Upper lobe of left lung (tissue), 6 donors: ENCODE measurements at regions not wholly inside any gene's neighbourhood (a gene's known extent, or its start where the extent isn't known, plus 50 kb on each side); places are given as distances from the start of the nearest gene placed in this dataset.

ENCODE experiments used
- ATAC-seq, 2 donors: fragments of 200-7000 bp; cut with Tn5 transposase; one replicate each; pipeline ENCODE4 v1.9.1; 2022; ENCODE audit warnings: mild to moderate bottlenecking in 2 of 2, moderate library complexity in 2 of 2; ENCODE audit not compliant: low FRiP score in 2 of 2
- DNase-seq, 2 donors: peaks; one replicate each; pipeline ENCODE4 v3.0.0-alpha.2; 2019 to 2020
- H3K27ac ChIP-seq, 4 donors: fragments of 200-600 bp; sonication (generic); one replicate each; pipeline ENCODE4 v1.5.1; 2016 to 2019
- H3K27me3 ChIP-seq, 4 donors: fragments of 200-600 bp; sonication (generic); one replicate each; pipeline ENCODE4 v1.5.1; 2017 to 2019
- H3K36me3 ChIP-seq, 4 donors: fragments of 200-600 bp; sonication (generic); one replicate each; pipeline ENCODE4 v1.5.1; 2016 to 2019
- H3K4me1 ChIP-seq, 4 donors: fragments of 200-600 bp; sonication (generic); one replicate each; pipeline ENCODE4 v1.5.1; 2018 to 2019
- H3K4me3 ChIP-seq, 4 donors: fragments of 200-600 bp; sonication (generic); one replicate each; pipeline ENCODE4 v1.5.1; 2017 to 2019; ENCODE audit warnings: mild to moderate bottlenecking in 2 of 4, moderate library complexity in 1 of 4
- H3K9me3 ChIP-seq, 4 donors: fragments of 200-600 bp; sonication (generic); one replicate each; pipeline ENCODE4 v1.5.1; 2018 to 2019
- CTCF ChIP-seq, 6 experiments: fragments of 450-650 bp in 4 of 6; fragments of 200-600 bp in 2 of 6; sonication (generic) in 2 of 6; IDR thresholded peaks; one replicate each; pipeline ENCODE4 v1.5.1; 2016 to 2019; ENCODE audit warnings: antibody characterized with exemption in 6 of 6
- EP300 ChIP-seq, 4 donors: sonication (generic); formaldehyde crosslinking; IDR thresholded peaks; one replicate each; pipeline ENCODE4 v1.5.1; 2017; ENCODE audit warnings: antibody characterized with exemption in 4 of 4, control low read depth in 2 of 4
- POLR2A ChIP-seq, 4 donors: fragments of 450-650 bp; IDR thresholded peaks; one replicate each; pipeline ENCODE4 v1.5.1; 2016 to 2017; ENCODE audit warnings: antibody characterized with exemption in 4 of 4, mild to moderate bottlenecking in 2 of 4
- POLR2AphosphoS5 ChIP-seq, 2 donors: sonication (generic); formaldehyde crosslinking; IDR thresholded peaks; one replicate each; pipeline ENCODE4 v1.5.1; 2017; ENCODE audit warnings: antibody characterized with exemption in 2 of 2
- WGBS, 2 donors: methylation state at CpG; one replicate each; pipeline ENCODE4 v1.1.5; 2017 to 2018; 5-methylcytosine and 5-hydroxymethylcytosine counted together
- donor health status: DM: no; HTN: no; CAD: no; lungs with moderate emphysema.
- donor health status: DM: no; HTN: yes; CAD: no; lungs with severe emphysema.

- Histone ChIP-seq H3K4me1 (no peaks in the 10 kb centered on the region), H3K27me3 (no peaks in the 10 kb centered on the region), H3K27ac (no peak overlapping the region), H3K9me3 (peaks cover 0 to 13% (median 0%) of the 10 kb centered on the region in 4 donors), H3K4me3 (no peak overlapping the region), H3K36me3 (no peaks in the 10 kb centered on the region)
- 87 to 89% methylated on average over 2 of the region's 2 CpGs for WGBS, 2 donors
- ATAC-seq (no peak), DNase-seq (no peak)
- TF ChIP-seq EP300 (IDR thresholded peaks at IDR 0.05) = no peak
- no peak for TF ChIP-seq POLR2A (IDR thresholded peaks at IDR 0.05)
- TF ChIP-seq POLR2AphosphoS5 (IDR thresholded peaks at IDR 0.05) = no peak
- no peak for TF ChIP-seq CTCF (IDR thresholded peaks at IDR 0.05)
These were observed 220.4 kb downstream of the FAM76B start for GRCh38 chr11:95569207-95569606.

- ATAC-seq = no peak
- Histone ChIP-seq H3K27ac (no peak overlapping the region), H3K36me3 (no peaks in the 10 kb centered on the region), H3K27me3 (no peaks in the 10 kb centered on the region), H3K4me1 (no peaks in the 10 kb centered on the region), H3K4me3 (no peak overlapping the region), H3K9me3 (peaks cover 0 to 13% (median 0%) of the 10 kb centered on the region in 4 donors)
- no peak for TF ChIP-seq EP300 (IDR thresholded peaks at IDR 0.05)
- DNase-seq = no peak
- 95 to 100% methylated on average over 1 of the region's 1 CpG for WGBS, 2 donors
These were observed 221.3 kb downstream of the FAM76B start for GRCh38 chr11:95568281-95568680.

- H3K36me3 ChIP-seq = no peaks in the 10 kb centered on the region
- WGBS, 2 donors = 71 to 74% methylated on average over 1 of the region's 1 CpG
- DNase-seq (no peak), ATAC-seq (no peak)
- TF ChIP-seq EP300 (IDR thresholded peaks at IDR 0.05) = no peak
- no peak for TF ChIP-seq CTCF (IDR thresholded peaks at IDR 0.05)
- H3K27me3 ChIP-seq = no peaks in the 10 kb centered on the region
- no peak overlapping the region for H3K4me3 ChIP-seq
- H3K4me1 ChIP-seq = no peaks in the 10 kb centered on the region
- H3K27ac ChIP-seq = no peak overlapping the region
- peaks cover 0 to 13% (median 0%) of the 10 kb centered on the region in 4 donors for H3K9me3 ChIP-seq
These were observed 221.9 kb downstream of the FAM76B start for GRCh38 chr11:95567685-95568084.

- H3K36me3 ChIP-seq = no peaks in the 10 kb centered on the region
- no peaks in the 10 kb centered on the region for H3K4me1 ChIP-seq
- DNase-seq (no peak), ATAC-seq (no peak)
- H3K9me3 ChIP-seq = peaks cover 0 to 13% (median 0%) of the 10 kb centered on the region in 4 donors
- no peak overlapping the region for H3K27ac ChIP-seq
- no peaks in the 10 kb centered on the region for H3K27me3 ChIP-seq
- TF ChIP-seq EP300 (IDR thresholded peaks at IDR 0.05) (no peak), CTCF (IDR thresholded peaks at IDR 0.05) (no peak), POLR2A (IDR thresholded peaks at IDR 0.05) (no peak), POLR2AphosphoS5 (IDR thresholded peaks at IDR 0.05) (no peak)
- no peak overlapping the region for H3K4me3 ChIP-seq
- 25 to 50% methylated on average over 1 of the region's 1 CpG for WGBS, 2 donors
These were observed 223.4 kb downstream of the FAM76B start for GRCh38 chr11:95566211-95566610.

- Histone ChIP-seq H3K4me3 (no peak overlapping the region), H3K27me3 (no peaks in the 10 kb centered on the region), H3K4me1 (no peaks in the 10 kb centered on the region), H3K9me3 (peaks cover 0 to 13% (median 0%) of the 10 kb centered on the region in 4 donors), H3K36me3 (no peaks in the 10 kb centered on the region), H3K27ac (no peak overlapping the region)
- DNase-seq (no peak), ATAC-seq (no peak)
- TF ChIP-seq CTCF (IDR thresholded peaks at IDR 0.05) (no peak), POLR2AphosphoS5 (IDR thresholded peaks at IDR 0.05) (no peak), POLR2A (IDR thresholded peaks at IDR 0.05) (no peak), EP300 (IDR thresholded peaks at IDR 0.05) (no peak)
- WGBS, 2 donors = 65 to 71% methylated on average over 1 of the region's 1 CpG
These were observed 223.8 kb downstream of the FAM76B start for GRCh38 chr11:95565724-95566141.
